Tibial nerve (tissue), 3 donors: ENCODE measurements at regions not wholly inside any gene's neighbourhood (a gene's known extent, or its start where the extent isn't known, plus 50 kb on each side); places are given as distances from the start of the nearest gene placed in this dataset.
"Not testable (repeated sequence)": the region's sequence is repeated elsewhere in the genome, so short reads cannot be mapped to it uniquely, and the experiment has no call there.

ENCODE experiments used
- POLR2A ChIP-seq, 2 donors: fragments of 450-650 bp; IDR thresholded peaks; one replicate each; pipeline ENCODE4 v1.6.1; 2017; ENCODE audit warnings: antibody characterized with exemption in 2 of 2, mild to moderate bottlenecking in 2 of 2, moderate library complexity in 2 of 2
- TF ChIP-seq, protein P1 (sequence below), 5 experiments: fragments of 200-600 bp in 3 of 5; fragments of 450-650 bp in 2 of 5; sonication (generic) in 3 of 5; IDR thresholded peaks; one replicate each; pipeline ENCODE4 v1.5.1; 2016 to 2019; ENCODE audit warnings: antibody characterized with exemption in 5 of 5, mild to moderate bottlenecking in 3 of 5, moderate library complexity in 2 of 5

DNA sequence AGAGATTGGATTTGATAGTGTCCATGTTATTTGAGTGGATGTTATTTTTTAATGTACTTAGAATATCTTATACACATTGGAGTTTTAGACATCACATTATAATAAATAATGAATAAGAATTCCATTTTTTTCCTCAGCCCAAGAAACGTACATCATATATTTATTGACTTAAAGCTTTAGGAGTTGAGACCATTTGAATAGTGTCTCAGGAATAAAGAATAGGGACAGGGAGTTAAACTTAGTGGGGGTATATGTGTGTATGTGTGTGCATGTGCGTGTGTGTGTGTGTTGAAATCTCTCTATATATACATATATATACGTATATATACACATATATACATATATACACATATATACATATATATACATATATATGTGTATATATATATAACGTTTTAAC is 542.9 kb upstream of the CHD1 start:
- TF ChIP-seq POLR2A (IDR thresholded peaks at IDR 0.05), result not testable (repeated sequence)
- TF ChIP-seq, protein P1, sequence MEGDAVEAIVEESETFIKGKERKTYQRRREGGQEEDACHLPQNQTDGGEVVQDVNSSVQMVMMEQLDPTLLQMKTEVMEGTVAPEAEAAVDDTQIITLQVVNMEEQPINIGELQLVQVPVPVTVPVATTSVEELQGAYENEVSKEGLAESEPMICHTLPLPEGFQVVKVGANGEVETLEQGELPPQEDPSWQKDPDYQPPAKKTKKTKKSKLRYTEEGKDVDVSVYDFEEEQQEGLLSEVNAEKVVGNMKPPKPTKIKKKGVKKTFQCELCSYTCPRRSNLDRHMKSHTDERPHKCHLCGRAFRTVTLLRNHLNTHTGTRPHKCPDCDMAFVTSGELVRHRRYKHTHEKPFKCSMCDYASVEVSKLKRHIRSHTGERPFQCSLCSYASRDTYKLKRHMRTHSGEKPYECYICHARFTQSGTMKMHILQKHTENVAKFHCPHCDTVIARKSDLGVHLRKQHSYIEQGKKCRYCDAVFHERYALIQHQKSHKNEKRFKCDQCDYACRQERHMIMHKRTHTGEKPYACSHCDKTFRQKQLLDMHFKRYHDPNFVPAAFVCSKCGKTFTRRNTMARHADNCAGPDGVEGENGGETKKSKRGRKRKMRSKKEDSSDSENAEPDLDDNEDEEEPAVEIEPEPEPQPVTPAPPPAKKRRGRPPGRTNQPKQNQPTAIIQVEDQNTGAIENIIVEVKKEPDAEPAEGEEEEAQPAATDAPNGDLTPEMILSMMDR (IDR thresholded peaks at IDR 0.05), result not testable (repeated sequence)
